ENCODE measurements at regions not wholly inside any gene's neighbourhood (a gene's known extent, or its start where the extent isn't known, plus 50 kb on each side); places are given as distances from the start of the nearest gene placed in this dataset.

DNA sequence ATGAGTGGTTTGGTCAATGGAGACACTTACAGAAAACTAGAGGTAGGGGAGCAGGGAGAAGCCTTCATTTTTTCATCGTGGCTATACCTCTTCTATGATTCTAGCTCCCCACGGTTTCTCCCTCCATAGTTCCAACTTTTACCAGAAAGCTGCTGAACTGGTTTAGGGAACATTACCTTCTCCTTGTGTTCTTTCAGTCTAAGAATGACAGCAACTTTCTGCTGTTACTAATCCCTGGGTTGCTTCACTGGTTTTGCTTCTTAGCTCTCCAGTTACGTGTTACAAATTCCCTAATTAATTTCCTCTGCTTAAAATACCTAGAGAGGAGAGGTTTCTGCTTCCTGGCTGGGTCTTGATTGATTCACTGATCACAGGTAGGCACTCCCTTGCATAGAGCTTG, 499.9 kb downstream of the SLC4A3 start:
- H3K4me3 ChIP-seq (ENCODE audit: low read depth, low read length): no peak overlapping the region
- WGBS: 68% methylated on average over 3 of the region's 3 CpGs
- H3K27ac ChIP-seq (ENCODE audit: low read depth): no peak overlapping the region
- no peaks in the 10 kb centered on the region for H3K36me3 ChIP-seq (ENCODE audit: insufficient read depth)
- no peak for DNase-seq (ENCODE audit: extremely low spot score)
- H3K4me1 ChIP-seq (ENCODE audit: insufficient read depth): no peaks in the 10 kb centered on the region

DNA sequence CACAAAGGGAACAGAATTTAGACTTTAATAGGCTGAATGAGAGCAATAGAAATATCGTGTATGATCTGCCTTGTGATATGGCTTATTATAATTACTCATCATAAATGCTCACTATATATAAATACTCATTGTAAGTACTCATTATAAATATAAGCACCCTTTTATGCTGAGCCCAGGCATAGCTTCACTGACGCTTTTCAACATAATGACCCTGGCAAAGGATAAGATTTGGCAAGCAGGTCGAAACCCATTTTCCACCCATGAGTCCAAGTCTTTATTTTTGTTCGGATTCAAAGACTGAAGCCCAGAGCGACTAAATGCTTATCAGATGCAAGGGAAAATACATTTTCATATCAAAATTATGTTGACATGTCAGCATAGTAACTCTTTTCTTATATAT, 500.4 kb downstream of the SLC4A3 start:
- 56% methylated on average over 5 of the region's 5 CpGs for WGBS
- H3K4me1 ChIP-seq (ENCODE audit: insufficient read depth): no peaks in the 10 kb centered on the region
- no peak overlapping the region for H3K4me3 ChIP-seq (ENCODE audit: low read depth, low read length)
- H3K27ac ChIP-seq (ENCODE audit: low read depth): no peak overlapping the region
- no peak for DNase-seq (ENCODE audit: extremely low spot score)
- no peaks in the 10 kb centered on the region for H3K36me3 ChIP-seq (ENCODE audit: insufficient read depth)

DNA sequence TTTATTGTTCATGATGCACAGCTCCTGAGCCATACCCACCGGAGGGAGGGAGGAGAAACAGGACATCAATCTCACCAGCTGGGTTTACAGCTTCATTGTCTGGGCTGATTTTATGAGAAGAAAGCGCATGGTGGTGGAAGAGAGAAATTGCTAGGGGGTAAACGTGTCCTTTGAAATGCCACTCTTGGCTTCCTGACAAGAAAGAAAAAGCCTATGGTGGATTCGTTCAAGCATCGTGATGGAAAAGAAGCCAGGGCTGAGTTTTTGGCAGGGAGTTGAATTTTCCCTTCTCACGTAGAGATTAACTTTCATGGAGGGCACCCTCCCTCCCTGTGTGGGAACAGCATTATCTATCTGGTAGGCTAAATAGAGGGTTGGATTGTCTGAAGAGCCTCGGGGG, 502.0 kb downstream of the SLC4A3 start:
- Histone ChIP-seq H3K4me3 (ENCODE audit: low read depth, low read length) (no peak overlapping the region), H3K36me3 (ENCODE audit: insufficient read depth) (no peaks in the 10 kb centered on the region), H3K27ac (ENCODE audit: low read depth) (no peak overlapping the region), H3K4me1 (ENCODE audit: insufficient read depth) (no peaks in the 10 kb centered on the region)
- DNase-seq (ENCODE audit: extremely low spot score): no peak
- 28% methylated on average over 7 of the region's 7 CpGs for WGBS

DNA sequence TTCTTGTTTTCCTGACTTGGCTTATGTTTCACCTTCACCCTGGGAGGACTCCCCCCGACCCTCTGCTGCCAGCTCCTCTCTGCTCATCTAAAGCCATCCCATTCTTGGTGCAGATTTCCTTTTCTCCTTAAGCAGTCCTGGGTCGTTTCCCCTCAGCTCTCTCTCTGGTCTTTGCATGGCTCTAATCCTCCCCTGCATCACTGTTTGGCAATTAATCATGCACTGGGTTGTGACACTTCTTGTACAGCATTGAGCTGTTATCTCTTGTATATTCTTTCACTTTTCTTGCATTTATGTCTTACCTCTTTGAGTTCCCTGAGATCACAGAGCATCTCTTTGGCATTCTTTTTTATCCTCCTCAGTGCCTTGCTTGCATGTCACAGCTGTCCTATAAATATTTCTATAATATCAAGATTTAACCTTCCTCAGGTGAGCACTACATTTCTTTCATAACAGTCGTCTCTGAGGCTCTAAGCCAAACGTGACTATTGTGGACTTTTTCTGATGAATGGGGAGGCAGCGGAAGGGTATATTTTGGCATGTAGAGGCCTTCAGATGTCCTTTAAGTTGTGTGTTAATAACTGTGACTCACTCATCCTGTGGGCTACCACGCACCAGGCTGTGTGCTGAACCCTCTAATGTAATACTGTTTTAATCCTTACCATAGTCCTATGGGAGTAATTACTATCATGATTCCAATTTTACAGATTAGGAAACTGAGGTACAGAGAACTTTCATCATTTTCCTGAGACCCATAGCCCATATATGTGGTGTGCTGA, 507.5 kb downstream of the SLC4A3 start:
- WGBS: 61% methylated on average over 6 of the region's 6 CpGs
- DNase-seq (ENCODE audit: extremely low spot score): no peak
- H3K4me1 ChIP-seq (ENCODE audit: insufficient read depth): no peaks in the 10 kb centered on the region
- H3K4me3 ChIP-seq (ENCODE audit: low read depth, low read length): no peak overlapping the region
- H3K36me3 ChIP-seq (ENCODE audit: insufficient read depth): no peaks in the 10 kb centered on the region
- H3K27ac ChIP-seq (ENCODE audit: low read depth): no peak overlapping the region

DNA sequence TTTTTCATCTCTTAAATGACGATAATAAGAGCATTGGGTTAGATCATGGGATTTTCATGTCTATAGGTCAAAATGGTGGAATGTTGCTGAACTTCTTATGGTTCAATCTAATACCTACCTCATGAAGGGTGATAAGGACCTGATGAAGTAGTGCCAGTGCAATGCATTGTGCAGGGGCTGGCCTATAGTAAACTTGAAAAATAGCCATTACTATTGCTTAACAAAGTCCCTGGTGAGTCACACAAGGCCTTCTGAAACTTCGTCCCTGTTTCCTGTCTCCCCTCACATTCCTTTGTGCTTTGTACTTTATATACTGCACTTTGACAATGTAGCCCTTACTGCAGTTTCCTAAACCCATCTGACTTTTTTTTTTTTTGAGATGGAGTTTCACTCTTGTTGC, 515.9 kb downstream of the SLC4A3 start:
- no peaks in the 10 kb centered on the region for H3K4me1 ChIP-seq (ENCODE audit: insufficient read depth)
- H3K36me3 ChIP-seq (ENCODE audit: insufficient read depth): no peaks in the 10 kb centered on the region
- no peak overlapping the region for H3K27ac ChIP-seq (ENCODE audit: low read depth)
- H3K4me3 ChIP-seq (ENCODE audit: low read depth, low read length): no peak overlapping the region
- no peak for DNase-seq (ENCODE audit: extremely low spot score)
- 62% methylated on average over 2 of the region's 2 CpGs for WGBS

DNA sequence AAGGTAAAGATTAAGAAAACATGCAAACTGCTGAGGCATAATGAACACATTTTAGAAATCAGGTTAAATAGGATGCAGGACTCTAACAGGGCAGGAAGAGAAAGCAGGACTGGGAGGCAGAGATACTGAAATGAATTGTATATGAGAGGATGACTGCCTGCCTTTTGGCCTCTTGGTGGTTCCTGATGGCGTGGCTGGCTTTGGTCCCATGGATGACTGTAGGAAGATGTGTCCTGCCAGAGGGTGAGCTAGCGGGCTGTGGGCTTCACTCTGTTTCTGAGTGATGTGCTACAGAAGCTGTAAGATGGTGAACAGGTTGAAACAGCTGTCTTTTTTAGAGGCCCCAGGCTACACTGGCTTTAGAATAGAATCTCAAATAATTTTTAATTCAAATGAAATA, 517.0 kb downstream of the SLC4A3 start:
- DNase-seq (ENCODE audit: extremely low spot score): no peak
- Histone ChIP-seq H3K36me3 (ENCODE audit: insufficient read depth) (no peaks in the 10 kb centered on the region), H3K27ac (ENCODE audit: low read depth) (no peak overlapping the region), H3K4me1 (ENCODE audit: insufficient read depth) (no peaks in the 10 kb centered on the region), H3K4me3 (ENCODE audit: low read depth, low read length) (no peak overlapping the region)
- 91% methylated on average over 2 of the region's 2 CpGs for WGBS

DNA sequence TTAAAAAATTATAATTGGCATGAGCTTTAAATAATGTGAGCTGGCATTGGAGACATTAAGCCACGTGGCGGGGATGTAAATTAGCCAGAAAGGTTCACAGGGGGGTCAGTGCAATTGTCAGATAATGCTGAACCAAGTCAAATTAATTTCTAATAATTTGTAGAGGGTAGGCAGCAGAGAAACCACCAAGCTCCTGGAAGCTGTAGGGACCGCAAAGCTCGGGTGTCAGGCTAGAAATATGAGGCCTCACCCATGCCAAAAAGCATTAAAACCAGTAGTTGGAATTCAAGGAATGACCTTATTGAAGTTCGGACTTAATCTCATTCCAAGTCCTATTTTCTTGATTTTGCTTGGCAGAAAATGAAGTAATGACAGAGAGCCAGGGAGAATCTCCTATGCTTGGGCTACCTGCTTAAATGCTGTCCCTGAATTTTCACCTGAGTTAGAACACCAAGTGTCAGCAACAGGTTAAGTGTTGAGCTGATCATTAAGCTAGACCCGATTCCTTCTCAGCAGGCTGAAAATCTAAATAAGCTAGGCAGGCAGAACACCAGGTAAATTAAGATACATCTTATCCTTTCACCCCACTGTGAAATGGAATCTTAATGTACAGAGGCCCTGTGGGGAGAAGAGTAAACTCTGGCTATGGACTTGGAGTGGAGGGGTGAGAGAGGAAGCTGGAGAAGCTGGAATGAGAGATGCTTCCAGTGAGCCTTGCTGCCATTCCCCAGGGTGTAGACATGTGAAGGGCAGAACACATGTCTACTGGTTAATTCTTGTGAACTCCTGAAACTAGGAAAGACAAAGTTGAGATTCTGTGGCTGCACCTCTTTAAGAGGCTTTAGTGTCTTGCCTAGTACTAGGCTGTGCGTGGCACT, 520.0 kb downstream of the SLC4A3 start:
- Histone ChIP-seq H3K36me3 (ENCODE audit: insufficient read depth) (no peaks in the 10 kb centered on the region), H3K4me1 (ENCODE audit: insufficient read depth) (no peaks in the 10 kb centered on the region), H3K4me3 (ENCODE audit: low read depth, low read length) (no peak overlapping the region), H3K27ac (ENCODE audit: low read depth) (no peak overlapping the region)
- 78% methylated on average over 7 of the region's 7 CpGs for WGBS
- DNase-seq (ENCODE audit: extremely low spot score): no peak

DNA sequence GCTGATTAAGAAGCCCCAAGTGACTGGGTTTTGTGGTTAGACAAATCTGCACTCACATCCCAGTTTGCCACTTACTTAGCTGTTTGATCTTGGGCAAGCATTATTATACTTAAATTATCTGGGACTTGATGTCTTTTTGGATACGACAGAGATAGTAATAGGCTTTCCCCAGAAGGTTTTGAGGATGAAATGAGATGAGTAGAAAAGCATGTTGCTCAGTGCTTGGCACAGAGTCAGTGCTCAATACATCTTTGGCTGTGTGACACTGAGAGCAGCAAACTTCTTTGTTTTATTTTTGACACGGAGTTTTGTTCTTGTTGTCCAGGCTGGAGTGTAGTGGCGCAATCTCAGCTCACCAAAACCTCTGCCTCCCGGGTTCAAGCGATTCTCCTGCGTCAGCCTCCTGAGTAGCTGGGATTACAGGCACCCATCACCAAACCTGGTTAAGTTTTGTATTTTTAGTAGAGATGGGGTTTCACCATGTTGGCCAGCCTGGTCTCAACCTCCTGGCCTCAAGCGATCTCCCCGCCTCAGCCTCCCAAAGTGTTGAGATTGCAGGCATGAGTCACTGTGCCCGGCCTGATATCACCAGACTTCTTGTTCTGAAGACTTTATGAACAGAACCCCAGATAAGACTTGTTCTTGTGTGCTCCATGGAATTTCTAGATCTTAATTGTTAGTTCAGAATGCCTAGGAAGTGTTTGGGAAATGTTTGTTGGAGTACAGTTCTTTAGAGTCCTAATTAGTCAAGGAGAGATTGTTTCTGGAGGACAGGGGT, 521.2 kb downstream of the SLC4A3 start:
- no peak for DNase-seq (ENCODE audit: extremely low spot score)
- WGBS: 87% methylated on average over 9 of the region's 9 CpGs
- H3K4me3 ChIP-seq (ENCODE audit: low read depth, low read length): no peak overlapping the region
- H3K4me1 ChIP-seq (ENCODE audit: insufficient read depth): no peaks in the 10 kb centered on the region
- H3K27ac ChIP-seq (ENCODE audit: low read depth): no peak overlapping the region
- H3K36me3 ChIP-seq (ENCODE audit: insufficient read depth): no peaks in the 10 kb centered on the region

DNA sequence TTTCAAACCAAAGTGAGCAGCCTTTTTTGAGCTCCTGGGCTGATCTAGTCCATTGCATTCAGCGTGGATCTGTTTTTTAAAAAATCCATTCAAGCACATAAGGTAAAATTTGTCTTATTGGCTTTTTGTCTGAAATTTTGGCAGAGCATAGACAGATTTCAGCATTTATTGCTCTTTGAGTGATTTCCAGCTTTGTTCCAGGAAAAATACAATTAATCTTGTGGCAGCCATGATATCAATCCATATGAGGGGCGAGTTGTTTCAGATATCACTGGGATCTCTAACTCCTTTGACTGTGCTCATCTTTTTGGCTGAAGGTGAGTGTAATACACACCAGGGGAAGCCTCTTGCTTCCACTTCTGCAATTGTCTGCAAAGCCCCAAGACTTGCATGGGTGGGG, 523.9 kb downstream of the SLC4A3 start:
- H3K36me3 ChIP-seq (ENCODE audit: insufficient read depth): no peaks in the 10 kb centered on the region
- H3K4me3 ChIP-seq (ENCODE audit: low read depth, low read length): no peak overlapping the region
- no peaks in the 10 kb centered on the region for H3K4me1 ChIP-seq (ENCODE audit: insufficient read depth)
- WGBS: 92% methylated on average over 2 of the region's 2 CpGs
- no peak overlapping the region for H3K27ac ChIP-seq (ENCODE audit: low read depth)
- DNase-seq (ENCODE audit: extremely low spot score): no peak

DNA sequence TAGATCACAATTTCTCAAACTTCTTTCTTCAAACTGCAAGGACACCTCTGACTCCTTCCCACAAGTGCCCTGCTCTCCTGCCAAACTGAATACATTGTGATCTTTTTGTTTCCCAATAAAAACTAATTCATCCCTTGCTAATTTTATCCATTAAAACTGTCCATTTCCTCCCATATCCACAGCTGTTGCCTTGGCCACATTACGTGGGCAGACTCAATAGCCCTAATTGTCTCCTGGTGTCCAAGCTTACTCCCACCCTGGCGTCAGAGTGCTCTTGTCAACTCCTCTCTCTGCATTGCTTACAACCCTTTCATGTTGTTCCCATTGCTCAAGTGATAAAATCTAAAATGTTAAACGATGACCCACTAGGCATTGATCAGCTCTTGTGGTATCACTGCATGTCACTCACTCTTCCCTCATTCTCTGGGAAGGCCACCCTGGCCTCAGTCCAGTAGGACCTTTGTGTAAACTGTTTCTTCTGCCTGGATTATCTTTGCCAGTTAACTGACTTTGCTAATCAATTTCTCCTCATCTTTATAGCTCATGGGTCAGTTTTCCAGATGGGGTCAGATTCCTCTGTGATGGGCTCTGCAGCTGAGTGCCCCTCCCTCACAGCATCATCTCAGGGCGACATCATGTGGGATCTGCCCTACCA, 525.0 kb downstream of the SLC4A3 start:
- Histone ChIP-seq H3K4me1 (ENCODE audit: insufficient read depth) (no peaks in the 10 kb centered on the region), H3K36me3 (ENCODE audit: insufficient read depth) (no peaks in the 10 kb centered on the region), H3K4me3 (ENCODE audit: low read depth, low read length) (no peak overlapping the region), H3K27ac (ENCODE audit: low read depth) (no peak overlapping the region)
- DNase-seq (ENCODE audit: extremely low spot score): peak; percentile 39
- 66% methylated on average over 4 of the region's 4 CpGs for WGBS

DNA sequence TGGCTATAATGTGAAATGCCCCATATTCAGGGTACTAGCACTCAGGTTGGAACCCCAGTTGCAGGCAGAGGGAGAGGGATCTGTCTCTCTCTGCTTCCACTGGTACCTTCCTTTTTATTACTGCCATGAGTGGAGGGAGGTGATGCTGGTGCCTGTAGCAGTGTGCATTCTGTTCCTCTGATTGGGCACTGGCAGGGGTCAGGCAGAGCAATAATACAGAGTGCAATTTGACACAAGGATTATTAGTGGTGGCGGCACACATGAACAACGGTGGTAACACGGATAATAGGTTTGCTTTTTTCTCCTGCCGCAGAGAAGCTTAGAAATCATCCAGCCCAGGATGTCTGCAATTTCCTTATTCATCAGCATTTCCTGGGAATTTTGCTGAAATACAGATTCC, 525.7 kb downstream of the SLC4A3 start:
- WGBS: 95% methylated on average over 4 of the region's 4 CpGs
- Histone ChIP-seq H3K4me3 (ENCODE audit: low read depth, low read length) (no peak overlapping the region), H3K36me3 (ENCODE audit: insufficient read depth) (no peaks in the 10 kb centered on the region), H3K4me1 (ENCODE audit: insufficient read depth) (no peaks in the 10 kb centered on the region), H3K27ac (ENCODE audit: low read depth) (no peak overlapping the region)
- DNase-seq (ENCODE audit: extremely low spot score): no peak

DNA sequence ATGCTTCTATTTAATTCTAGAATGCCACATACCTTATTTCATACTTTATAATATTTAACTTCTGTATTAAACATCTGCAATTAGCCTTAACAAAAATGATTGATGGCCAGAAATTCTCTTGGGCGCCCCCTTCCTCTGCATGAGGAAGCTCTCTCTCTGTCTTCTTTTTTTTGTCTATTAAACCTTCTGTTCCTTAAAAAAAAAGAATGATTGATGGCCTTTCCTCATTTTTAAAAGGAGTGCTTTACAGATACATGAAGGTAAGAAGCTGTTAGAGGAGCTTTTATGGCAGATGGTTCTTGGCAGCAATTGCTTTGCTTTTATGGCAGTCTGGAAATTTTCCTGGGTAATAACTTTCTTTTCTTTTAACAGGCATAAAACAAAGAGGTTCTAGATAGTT, 526.9 kb downstream of the SLC4A3 start:
- no peak overlapping the region for H3K27ac ChIP-seq (ENCODE audit: low read depth)

DNA sequence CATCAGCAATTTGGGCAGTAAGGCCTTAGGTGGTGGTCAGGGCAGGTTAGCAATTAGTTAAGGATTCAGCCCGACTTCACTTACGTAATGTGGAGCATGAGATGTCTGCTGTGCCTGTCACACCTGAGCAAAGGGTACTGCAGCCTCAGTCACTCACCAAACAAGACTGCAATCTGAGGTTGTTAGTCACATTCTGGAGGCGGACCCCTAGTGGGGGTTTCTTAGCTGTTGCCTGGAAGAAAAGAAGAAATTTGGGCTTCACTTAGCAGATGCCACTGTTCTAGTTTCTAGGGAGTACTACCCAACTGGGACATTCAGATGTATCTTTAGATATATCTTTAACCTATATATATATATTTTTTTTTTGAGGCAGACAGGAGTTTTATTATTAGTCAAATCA, 529.9 kb downstream of the SLC4A3 start:
- no peaks in the 10 kb centered on the region for H3K4me1 ChIP-seq (ENCODE audit: insufficient read depth)
- no peak for DNase-seq (ENCODE audit: extremely low spot score)
- H3K27ac ChIP-seq (ENCODE audit: low read depth): no peak overlapping the region
- no peaks in the 10 kb centered on the region for H3K36me3 ChIP-seq (ENCODE audit: insufficient read depth)
- WGBS: 90% methylated on average over 3 of the region's 3 CpGs
- no peak overlapping the region for H3K4me3 ChIP-seq (ENCODE audit: low read depth, low read length)

More for the DNA sequence above, 526.9 kb downstream of the SLC4A3 start:
- Histone ChIP-seq H3K36me3 (ENCODE audit: insufficient read depth) (no peaks in the 10 kb centered on the region), H3K4me1 (ENCODE audit: insufficient read depth) (no peaks in the 10 kb centered on the region), H3K4me3 (ENCODE audit: low read depth, low read length) (no peak overlapping the region)
- WGBS: 69% methylated on average over 1 of the region's 1 CpG
- no peak for DNase-seq (ENCODE audit: extremely low spot score)
